Middle frontal gyrus (tissue), 1 donor: ENCODE measurements at regions not wholly inside any gene's neighbourhood (a gene's known extent, or its start where the extent isn't known, plus 50 kb on each side); places are given as distances from the start of the nearest gene placed in this dataset.
"Not testable (repeated sequence)": the region's sequence is repeated elsewhere in the genome, so short reads cannot be mapped to it uniquely, and the experiment has no call there.

Source experiments
- DNase-seq: peaks from one replicate; pipeline ENCODE4 v3.0.0-alpha.2; 2015; ENCODE audit warnings: low spot score; ENCODE audit errors: extremely low spot score

- DNase-seq, result no peak
Observed at GRCh38 chr20:63145156-63145555, 70.8 kb downstream of the YTHDF1 start.

DNA sequence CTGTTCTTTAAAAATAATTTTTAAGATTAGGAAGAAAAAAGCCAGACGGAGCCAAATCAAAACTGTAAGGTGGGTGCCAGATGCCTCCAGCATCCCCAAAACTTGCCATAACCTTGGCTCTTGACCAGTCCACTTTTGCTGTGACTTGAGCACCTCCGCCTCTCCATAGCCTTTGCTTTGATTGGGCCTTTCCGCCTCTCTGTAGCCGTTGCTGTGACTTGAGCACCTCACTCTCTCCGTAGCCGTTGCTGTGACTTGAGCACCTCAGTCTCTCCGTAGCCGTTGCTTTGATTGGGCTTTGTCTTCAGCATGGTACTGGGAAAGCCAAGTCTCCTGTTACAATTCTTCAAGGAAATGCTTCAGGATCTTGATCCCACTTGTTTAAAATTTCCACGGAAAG lies 73.0 kb downstream of the YTHDF1 start:
- no peak for DNase-seq

- DNase-seq, result no peak
Observed at GRCh38 chr20:63141531-63141930, 74.4 kb downstream of the YTHDF1 start.

DNA sequence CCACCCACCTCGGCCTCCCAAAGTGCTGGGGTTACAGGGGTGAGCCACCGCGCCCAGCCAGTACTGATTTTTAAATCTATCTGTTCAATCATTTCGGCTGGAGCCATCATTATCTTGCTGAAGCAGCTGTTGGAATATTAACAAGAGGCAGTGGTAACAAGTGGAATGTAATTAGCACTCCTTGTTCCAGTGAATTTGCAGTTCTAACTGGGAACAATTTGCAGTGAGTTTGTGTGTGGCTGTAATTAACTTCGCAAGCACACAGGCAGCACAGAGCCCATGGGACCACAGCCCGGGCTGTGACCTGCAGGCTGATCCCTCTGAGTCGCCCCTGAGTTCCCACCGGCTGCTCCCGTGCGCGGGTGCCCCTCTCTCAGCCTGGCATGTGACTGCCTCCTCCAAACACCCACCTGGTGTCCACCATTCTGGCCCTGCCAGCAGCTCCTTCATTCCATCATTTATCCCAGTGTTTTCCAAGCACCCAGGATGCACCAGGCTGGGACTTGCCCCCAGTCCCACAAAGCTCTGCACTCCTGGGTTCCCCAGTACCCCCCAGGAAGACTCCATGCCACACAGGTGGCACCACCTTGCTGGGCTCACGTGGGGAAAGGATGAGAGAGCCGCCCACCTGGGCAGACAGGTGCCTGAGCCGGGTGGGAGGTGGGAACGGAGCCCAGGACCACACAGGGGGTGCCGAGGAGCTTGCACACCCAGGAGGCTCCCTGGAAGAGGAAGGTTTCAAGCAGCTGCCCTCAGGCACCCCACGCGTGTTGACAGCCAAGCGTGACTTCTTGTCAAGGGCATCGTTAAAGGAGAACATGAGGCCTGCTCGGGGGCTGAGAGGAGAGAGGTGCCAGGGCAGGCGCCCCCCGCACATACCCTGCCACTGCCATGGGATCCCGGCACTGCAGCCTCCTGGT lies 75.2 kb downstream of the YTHDF1 start:
- no peak for DNase-seq

GRCh38 chr20:63139837-63140236 lies 76.1 kb downstream of the YTHDF1 start:
- DNase-seq, result no peak

GRCh38 chr20:63139356-63139755 lies 76.6 kb downstream of the YTHDF1 start:
- DNase-seq, result no peak

- DNase-seq, result no peak
Observed at GRCh38 chr20:63138855-63139341, 77.0 kb downstream of the YTHDF1 start.

DNA sequence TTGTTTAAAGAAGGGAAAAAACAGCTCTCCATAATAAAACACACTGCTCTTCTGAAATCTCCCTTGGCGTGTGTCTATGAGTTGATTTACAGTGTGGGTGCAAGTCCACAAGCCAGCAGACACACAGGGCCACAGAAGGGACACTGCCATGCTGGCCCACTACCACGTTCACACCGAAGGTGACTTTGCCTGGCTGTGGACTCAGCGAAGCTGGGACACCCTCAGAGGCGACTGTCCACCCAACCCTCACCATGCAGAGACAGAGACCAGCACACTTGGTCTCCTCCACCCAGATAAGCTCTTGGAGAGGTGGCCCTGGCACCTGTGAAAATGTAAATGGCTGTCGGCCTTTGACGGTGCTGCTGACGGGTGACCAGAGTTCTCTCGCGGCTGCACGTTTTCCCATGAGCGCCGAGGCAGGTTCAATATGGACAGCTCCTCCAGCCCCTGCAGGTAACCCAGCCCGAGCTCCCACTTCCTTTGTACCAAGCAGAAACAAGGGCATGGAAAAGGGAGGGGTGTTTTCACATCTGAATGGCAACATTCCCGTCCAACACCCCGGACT lies 78.0 kb downstream of the YTHDF1 start:
- DNase-seq, result no peak

- DNase-seq, result no peak
Observed at GRCh38 chr20:63136296-63136695, 79.6 kb downstream of the YTHDF1 start.

- no peak for DNase-seq
Observed at GRCh38 chr20:63135411-63135810, 80.5 kb downstream of the YTHDF1 start.

GRCh38 chr20:63134711-63135361 lies 81.1 kb downstream of the YTHDF1 start:
- DNase-seq, result not testable (repeated sequence)

DNA sequence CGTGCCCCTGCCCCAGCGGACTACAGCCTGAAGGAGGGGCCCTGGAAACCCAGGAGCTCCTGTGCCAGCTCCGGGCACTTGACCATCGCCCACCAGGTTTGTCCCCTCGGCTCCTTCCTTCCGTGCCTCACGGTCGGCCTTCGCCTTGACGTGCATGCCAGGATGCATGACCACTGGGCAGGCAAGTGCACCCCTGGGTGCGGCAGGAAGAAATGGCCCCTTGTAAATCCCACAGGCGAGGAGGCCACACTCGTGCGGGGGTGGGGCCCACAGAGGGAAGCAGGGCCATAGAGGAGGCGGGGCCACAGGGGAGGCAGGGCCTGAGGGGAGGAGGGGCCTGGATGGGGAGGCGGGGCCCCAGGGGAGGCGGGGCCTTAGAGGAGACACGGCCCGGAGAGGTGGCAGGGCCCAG lies 81.7 kb downstream of the YTHDF1 start:
- DNase-seq, result no peak

GRCh38 chr20:63133481-63134091 lies 82.3 kb downstream of the YTHDF1 start:
- DNase-seq, result no peak

GRCh38 chr20:63132715-63133471 lies 83.0 kb downstream of the YTHDF1 start:
- DNase-seq, result no peak

DNA sequence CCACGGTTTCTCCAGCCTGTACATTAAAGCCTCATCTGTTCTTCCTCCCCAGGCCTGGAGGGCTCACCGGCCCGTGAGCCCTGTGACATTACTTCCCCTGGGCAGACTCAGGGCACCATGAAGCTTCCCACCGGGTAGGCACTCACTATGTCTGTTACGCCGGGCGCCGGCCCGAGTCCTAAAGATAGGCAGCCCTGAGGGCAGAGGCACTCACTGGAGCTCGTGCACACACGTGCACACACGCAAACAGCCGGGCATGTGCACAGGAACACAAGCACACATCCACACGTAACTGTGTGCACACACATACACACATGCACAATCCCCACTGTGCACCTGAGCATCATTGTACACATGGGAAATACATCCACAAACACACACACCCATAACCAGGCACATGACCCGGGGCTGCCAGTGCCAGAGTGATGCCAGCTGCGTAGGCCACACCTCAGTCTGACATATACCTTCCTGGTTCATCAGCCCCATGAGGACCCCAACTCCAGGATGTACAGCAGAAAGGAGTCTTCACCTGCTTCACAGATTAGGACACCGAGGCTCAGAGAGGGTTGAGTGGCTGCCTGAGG lies 83.7 kb downstream of the YTHDF1 start:
- DNase-seq, result no peak

- no peak for DNase-seq
Observed at GRCh38 chr20:63130658-63131577, 85.0 kb downstream of the YTHDF1 start.

DNA sequence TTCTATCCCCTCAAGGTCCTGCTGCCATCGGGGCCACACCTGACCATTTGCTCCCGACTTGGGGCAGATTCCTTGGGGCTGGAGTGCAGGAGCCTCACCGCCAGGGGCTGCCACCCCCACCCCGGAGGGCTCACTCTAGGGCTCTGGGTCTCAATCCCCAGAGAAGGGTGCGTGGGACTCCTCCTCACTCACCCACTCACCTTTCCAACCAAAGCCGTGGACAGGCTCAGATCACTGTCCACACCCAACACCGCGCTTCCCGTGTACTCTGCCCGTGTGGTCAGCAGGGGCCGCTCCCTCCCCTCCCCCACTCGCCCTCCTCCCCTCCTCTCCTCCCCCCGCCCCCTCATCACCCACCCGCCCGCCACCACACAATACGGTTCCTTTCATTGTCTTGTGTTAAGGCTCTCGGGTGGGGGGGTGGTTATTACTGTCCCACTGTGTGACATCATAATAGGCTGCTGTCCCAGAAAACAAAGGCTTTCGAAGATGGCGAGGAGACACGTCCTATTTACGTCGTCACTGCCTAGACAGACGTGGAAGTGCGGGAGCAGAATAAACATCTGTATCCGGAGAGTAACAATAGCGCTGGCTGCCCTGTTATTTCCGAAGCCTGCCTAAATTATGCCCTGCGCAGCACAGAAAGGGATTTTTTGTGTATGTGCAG lies 85.8 kb downstream of the YTHDF1 start:
- no peak for DNase-seq

DNA sequence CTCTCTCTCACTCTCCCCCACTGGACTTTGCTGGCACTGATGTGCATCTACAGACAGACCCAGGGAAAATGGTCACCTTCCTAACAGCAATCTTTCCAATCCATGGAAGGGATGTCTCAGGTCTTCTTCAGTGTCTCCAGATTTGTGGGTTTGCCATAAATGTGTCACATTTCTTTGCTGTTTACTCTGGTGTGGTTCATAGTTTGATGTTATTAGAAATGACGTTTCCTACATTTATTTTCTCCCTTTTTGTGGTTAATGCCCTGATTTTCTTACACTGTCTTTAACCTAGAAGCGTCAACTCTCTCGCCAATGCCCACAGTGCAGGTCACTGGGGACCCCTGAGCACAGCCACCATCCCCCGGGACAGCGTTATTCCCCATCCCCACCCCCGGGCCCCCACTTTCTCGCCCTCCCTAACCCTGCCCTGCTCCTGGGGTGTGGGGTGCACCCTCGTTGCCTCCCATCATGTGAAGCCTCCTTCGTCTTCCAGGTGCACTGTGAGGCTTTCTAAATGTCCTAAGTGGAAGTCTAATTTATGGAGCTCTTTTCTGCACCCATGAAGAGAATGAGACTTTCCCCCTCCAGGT lies 86.5 kb downstream of the YTHDF1 start:
- DNase-seq, result no peak

DNA sequence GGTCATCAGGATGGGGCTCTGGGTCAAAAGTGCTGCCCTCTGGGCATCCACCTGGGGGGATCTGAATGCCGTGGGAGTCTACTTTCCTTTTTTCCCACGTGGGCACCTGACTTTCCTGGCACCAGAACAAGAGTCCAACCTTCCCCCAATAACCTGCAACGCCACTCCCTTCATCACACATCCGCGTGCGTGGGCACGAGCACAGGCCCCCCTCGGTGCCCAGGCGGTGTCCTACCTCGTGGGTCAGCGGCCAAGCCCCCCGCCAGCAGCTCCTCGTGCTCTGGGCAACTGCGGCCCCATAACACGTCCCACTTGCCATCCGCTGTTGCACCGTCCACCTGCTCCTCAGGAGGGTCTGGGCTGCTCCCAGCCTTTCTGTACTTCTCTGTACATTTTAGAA lies 87.0 kb downstream of the YTHDF1 start:
- DNase-seq, result no peak
